Coronary artery (tissue), 2 donors: ENCODE measurements at regions not wholly inside any gene's neighbourhood (a gene's known extent, or its start where the extent isn't known, plus 50 kb on each side); places are given as distances from the start of the nearest gene placed in this dataset.

ENCODE experiments used
- DNase-seq: peaks from one replicate; pipeline ENCODE4 v3.0.0-alpha.2; 2017; ENCODE audit warnings: low spot score
- H3K27ac ChIP-seq, 2 donors: fragments of 200-600 bp; sonication (generic); one replicate each; pipeline ENCODE4 v1.5.1; 2016 to 2019
- H3K4me3 ChIP-seq: fragments of 200-600 bp; sonication (generic); 2 replicates; pipeline ENCODE4 v1.5.1; 2016; ENCODE audit warnings: mild to moderate bottlenecking, moderate library complexity
- CTCF ChIP-seq: fragments of 200-600 bp; sonication (generic); IDR thresholded peaks from one replicate; pipeline ENCODE4 v1.5.1; 2019; ENCODE audit warnings: antibody characterized with exemption

DNA sequence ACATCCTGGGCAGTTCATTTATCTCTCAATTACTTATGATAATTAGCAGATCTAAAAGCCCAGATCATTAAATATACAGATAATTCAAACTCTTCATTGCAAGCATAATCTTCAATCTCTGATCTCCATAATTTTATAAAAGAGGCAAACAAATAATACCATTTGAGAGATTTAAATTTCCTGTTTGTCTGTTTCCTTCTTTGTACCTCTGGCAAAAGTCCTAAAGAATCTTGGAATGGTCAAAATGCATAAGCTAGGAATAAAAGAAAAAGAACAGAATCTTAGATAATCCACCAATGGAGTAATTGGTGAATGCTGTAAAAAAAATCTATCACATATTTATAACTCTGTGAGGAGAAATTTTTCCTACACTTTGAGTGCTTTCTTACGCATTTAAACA lies 1080.9 kb upstream of the ZEB2 start:
- no peak for TF ChIP-seq CTCF
- DNase-seq, result no peak
- no peak overlapping the region for H3K4me3 ChIP-seq
- no peak overlapping the region for H3K27ac ChIP-seq

- Histone ChIP-seq H3K4me3 (no peak overlapping the region), H3K27ac (no peak overlapping the region)
- DNase-seq, result no peak
- TF ChIP-seq CTCF, result no peak
These were observed 1079.8 kb upstream of the ZEB2 start for GRCh38 chr2:145599756-145600155.

- no peak for DNase-seq
- Histone ChIP-seq H3K27ac (no peak overlapping the region), H3K4me3 (no peak overlapping the region)
- TF ChIP-seq CTCF, result no peak
These were observed 1078.5 kb upstream of the ZEB2 start for GRCh38 chr2:145598434-145598833.

GRCh38 chr2:145597809-145598208 lies 1077.9 kb upstream of the ZEB2 start:
- Histone ChIP-seq H3K4me3 (no peak overlapping the region), H3K27ac (no peak overlapping the region)
- no peak for TF ChIP-seq CTCF
- no peak for DNase-seq

- H3K4me3 ChIP-seq, result no peak overlapping the region
- H3K27ac ChIP-seq, result no peak overlapping the region
- TF ChIP-seq CTCF, result no peak
- DNase-seq, result no peak
These were observed 1077.1 kb upstream of the ZEB2 start for GRCh38 chr2:145597006-145597405.

GRCh38 chr2:145596416-145596815 lies 1076.5 kb upstream of the ZEB2 start:
- H3K27ac ChIP-seq, result no peak overlapping the region
- DNase-seq, result no peak
- no peak overlapping the region for H3K4me3 ChIP-seq
- TF ChIP-seq CTCF, result no peak

GRCh38 chr2:145595296-145595695 lies 1075.4 kb upstream of the ZEB2 start:
- TF ChIP-seq CTCF, result no peak
- Histone ChIP-seq H3K4me3 (no peak overlapping the region), H3K27ac (no peak overlapping the region)
- DNase-seq, result no peak
